MM.1S (cell line): ENCODE measurements at regions not wholly inside any gene's neighbourhood (a gene's known extent, or its start where the extent isn't known, plus 50 kb on each side); places are given as distances from the start of the nearest gene placed in this dataset.

Experiments used
- DNase-seq: peaks from one replicate; pipeline ENCODE4 v3.0.0-alpha.2; 2015
- H2AFZ ChIP-seq: fragments of 300-600 bp; sonication (generic); 2 replicates; pipeline ENCODE4 v1.6.0; 2016; ENCODE audit warnings: antibody characterized with exemption, low read length
- H3F3A ChIP-seq: fragments of 300-600 bp; sonication (generic); 2 replicates; pipeline ENCODE4 v1.6.1; 2016; ENCODE audit warnings: mild to moderate bottlenecking, antibody characterized with exemption, low read length, moderate library complexity, mixed read lengths; ENCODE audit not compliant: insufficient read depth
- H3K27ac ChIP-seq: fragments of 300-600 bp; sonication (generic); 2 replicates; pipeline ENCODE4 v1.5.1; 2016; ENCODE audit warnings: mild to moderate bottlenecking, low read length
- H3K27me3 ChIP-seq: fragments of 300-600 bp; sonication (generic); replicated peaks from 2 replicates; pipeline ENCODE4 v1.6.0; 2016; ENCODE audit warnings: low read length; ENCODE audit not compliant: insufficient read depth
- H3K36me3 ChIP-seq: fragments of 300-600 bp; sonication (generic); replicated peaks from 2 replicates; pipeline ENCODE4 v1.6.1; 2016; ENCODE audit warnings: mild to moderate bottlenecking, low read length, mixed read lengths; ENCODE audit not compliant: insufficient read depth
- H3K4me1 ChIP-seq: fragments of 300-600 bp; sonication (generic); 2 replicates; pipeline ENCODE4 v1.6.1; 2016; ENCODE audit warnings: low read length, mixed read lengths
- H3K4me2 ChIP-seq: fragments of 300-600 bp; sonication (generic); 2 replicates; pipeline ENCODE4 v1.6.0; 2016; ENCODE audit warnings: low read depth, low read length
- H3K4me3 ChIP-seq: fragments of 300-600 bp; sonication (generic); 2 replicates; pipeline ENCODE4 v1.5.1; 2016; ENCODE audit warnings: low read length, mixed read lengths
- H3K79me2 ChIP-seq: fragments of 300-600 bp; sonication (generic); 2 replicates; pipeline ENCODE4 v1.6.1; 2016; ENCODE audit warnings: mixed run types, low read length, mixed read lengths
- H3K9ac ChIP-seq: fragments of 300-600 bp; sonication (generic); 2 replicates; pipeline ENCODE4 v1.6.1; 2016; ENCODE audit warnings: low read length, mixed read lengths
- H3K9me2 ChIP-seq: fragments of 300-600 bp; sonication (generic); replicated peaks from 2 replicates; pipeline ENCODE4 v1.6.1; 2016; ENCODE audit warnings: mild to moderate bottlenecking, low read length, mixed read lengths; ENCODE audit not compliant: insufficient read depth
- H3K9me3 ChIP-seq: fragments of 300-600 bp; sonication (generic); replicated peaks from 2 replicates; pipeline ENCODE4 v1.6.1; 2016; ENCODE audit warnings: mild to moderate bottlenecking, low read length, mixed read lengths; ENCODE audit not compliant: insufficient read depth
- H4K20me1 ChIP-seq: fragments of 300-600 bp; sonication (generic); 2 replicates; pipeline ENCODE4 v1.6.1; 2016; ENCODE audit warnings: mild to moderate bottlenecking, low read length, moderate library complexity, mixed read lengths; ENCODE audit not compliant: insufficient read depth
- CTCF ChIP-seq: fragments of 300-600 bp; sonication (generic); IDR thresholded peaks from 2 replicates; pipeline ENCODE4 v1.5.1; 2016; ENCODE audit warnings: antibody characterized with exemption, low read length, mixed read lengths
- EZH2 ChIP-seq: fragments of 300-600 bp; sonication (generic); optimal IDR thresholded peaks from 2 replicates; pipeline ENCODE3; 2017; ENCODE audit warnings: low read depth, mild to moderate bottlenecking, antibody characterized with exemption, low read length, mixed read lengths
- EZH2phosphoT487 ChIP-seq: fragments of 300-600 bp; sonication (generic); IDR thresholded peaks from 2 replicates; pipeline ENCODE4 v1.6.1; 2018; ENCODE audit warnings: antibody characterized with exemption, low read length

DNA sequence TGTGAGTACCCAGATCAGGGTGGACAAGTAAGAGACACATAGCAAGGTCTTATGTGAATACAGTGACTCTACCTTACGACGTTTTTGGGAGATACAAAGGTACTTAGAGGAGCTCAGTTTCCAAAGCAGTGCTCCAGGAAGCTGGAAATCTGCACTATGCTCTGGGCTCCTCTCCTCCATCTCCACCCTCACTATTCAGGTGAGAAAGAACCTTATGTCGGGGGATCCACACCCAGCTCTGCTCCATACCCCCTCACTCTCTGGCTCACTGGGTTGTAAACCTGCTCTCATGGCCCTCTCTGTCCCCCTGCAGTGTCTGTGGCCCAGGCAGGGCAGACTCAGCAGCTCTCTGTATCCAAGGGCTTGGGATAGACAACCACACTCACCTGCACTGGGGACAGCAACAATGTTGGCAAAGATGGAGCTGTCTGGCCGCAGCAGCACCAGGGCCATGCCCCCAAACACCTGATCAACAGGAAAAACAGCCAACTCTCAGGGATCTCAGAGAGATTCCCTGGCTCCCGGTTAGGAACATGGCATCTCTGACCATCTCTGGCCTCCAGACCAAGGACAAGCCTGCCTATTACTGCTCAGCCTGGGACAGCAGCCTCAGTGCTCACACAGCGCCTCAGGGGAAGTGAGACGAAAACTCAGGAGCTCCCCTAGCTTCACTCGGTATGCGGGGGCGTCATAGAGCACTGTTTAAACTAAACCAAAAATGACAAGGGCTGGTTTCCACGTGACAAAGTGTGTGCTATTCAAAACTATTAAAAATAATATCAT, 60.9 kb upstream of the TOP3B start:
- Histone ChIP-seq H2AFZ (no peak overlapping the region), H3K4me2 (no peak overlapping the region), H3K4me3 (no peak overlapping the region)

DNA sequence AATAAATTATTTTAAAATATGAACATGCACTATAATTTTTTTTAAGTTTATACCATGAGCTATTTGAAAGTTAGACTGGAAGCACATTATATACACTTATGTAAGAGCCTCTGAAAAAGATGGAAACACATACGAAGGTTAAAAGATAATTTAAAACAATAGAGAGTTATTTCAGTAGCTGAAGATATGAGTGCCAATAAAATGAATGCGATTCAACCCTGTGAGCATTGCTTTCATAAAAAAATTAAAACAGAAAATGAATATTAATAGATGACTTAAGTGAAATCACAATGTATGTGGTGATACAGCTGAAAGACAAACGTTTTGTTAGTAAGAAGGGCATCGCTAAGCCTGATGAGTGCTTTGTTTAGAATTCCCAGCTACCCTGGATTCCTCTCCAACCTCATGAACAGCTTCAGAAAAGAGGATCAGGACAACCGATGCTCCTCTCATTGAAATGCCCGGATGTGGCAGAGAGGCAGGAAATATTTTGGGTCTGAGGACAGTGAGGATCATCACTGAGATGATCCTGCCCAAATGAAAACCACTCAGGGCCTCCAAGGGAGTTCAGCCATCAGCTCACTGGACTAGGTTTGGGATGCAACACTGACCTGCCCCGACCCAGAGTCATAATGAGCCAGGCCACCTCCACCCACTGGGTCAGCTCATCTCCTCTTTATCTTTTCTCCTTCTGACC, 60.2 kb upstream of the TOP3B start:
- Histone ChIP-seq H3K9me2 (no peaks in the 10 kb centered on the region), H3K4me1 (peaks cover 19% of the 10 kb centered on the region), H3K4me2 (no peak overlapping the region), H3K36me3 (no peaks in the 10 kb centered on the region), H3K27ac (no peak overlapping the region), H4K20me1 (no peaks in the 10 kb centered on the region), H3F3A (peaks cover 7% of the 10 kb centered on the region; the same call in 1 of the 2 replicates), H3K79me2 (no peaks in the 10 kb centered on the region), H3K9me3 (no peaks in the 10 kb centered on the region), H3K4me3 (no peak overlapping the region), H3K9ac (no peak overlapping the region), H3K27me3 (no peaks in the 10 kb centered on the region), H2AFZ (no peak overlapping the region)
- TF ChIP-seq EZH2 = no peak
- no peak for TF ChIP-seq CTCF
- TF ChIP-seq EZH2phosphoT487 = no peak
- DNase-seq = no peak

More for the DNA sequence above, 60.9 kb upstream of the TOP3B start:
- H3K9me2 ChIP-seq = no peaks in the 10 kb centered on the region
- no peak overlapping the region for H3K9ac ChIP-seq
- no peaks in the 10 kb centered on the region for H4K20me1 ChIP-seq
- peaks cover 12% of the 10 kb centered on the region for H3K4me1 ChIP-seq
- no peaks in the 10 kb centered on the region for H3K36me3 ChIP-seq
- TF ChIP-seq EZH2phosphoT487 = no peak
- TF ChIP-seq CTCF = no peak
- TF ChIP-seq EZH2 = no peak
- H3K27me3 ChIP-seq = no peaks in the 10 kb centered on the region
- no peak for DNase-seq
- H3F3A ChIP-seq = peaks cover 5% of the 10 kb centered on the region; the same call in 1 of the 2 replicates
- H3K27ac ChIP-seq = no peak overlapping the region
- H3K79me2 ChIP-seq = no peaks in the 10 kb centered on the region
- no peaks in the 10 kb centered on the region for H3K9me3 ChIP-seq

GRCh38 chr22:22042009-22042408, 59.4 kb upstream of the TOP3B start:
- Histone ChIP-seq H3K9me3 (no peaks in the 10 kb centered on the region), H3K4me1 (peaks cover 26% of the 10 kb centered on the region), H3K27ac (no peak overlapping the region), H3K4me2 (peak overlapping the region; percentile 37; the same call in 1 of the 2 replicates), H3K9ac (no peak overlapping the region), H3K36me3 (no peaks in the 10 kb centered on the region), H3K9me2 (no peaks in the 10 kb centered on the region), H3K79me2 (no peaks in the 10 kb centered on the region), H3K27me3 (no peaks in the 10 kb centered on the region), H2AFZ (no peak overlapping the region), H3K4me3 (no peak overlapping the region), H3F3A (peaks cover 15% of the 10 kb centered on the region), H4K20me1 (no peaks in the 10 kb centered on the region)
- DNase-seq = peak; percentile 75
- TF ChIP-seq EZH2phosphoT487 (no peak), CTCF (no peak), EZH2 (no peak)
